GM12892 (cell line): ENCODE measurements at regions not wholly inside any gene's neighbourhood (a gene's known extent, or its start where the extent isn't known, plus 50 kb on each side); places are given as distances from the start of the nearest gene placed in this dataset.

Source experiments
- POLR2A ChIP-seq: IDR thresholded peaks from 2 replicates; pipeline ENCODE4 v1.6.1; 2011; ENCODE audit warnings: low read depth, low read length, control low read depth
- POLR2AphosphoS5 ChIP-seq: IDR thresholded peaks from 2 replicates; pipeline ENCODE4 v1.6.1; 2011; ENCODE audit warnings: low read depth, low read length, control low read depth
- TAF1 ChIP-seq: IDR thresholded peaks from 2 replicates; pipeline ENCODE4 v1.6.1; 2011; ENCODE audit warnings: low read depth, mild to moderate bottlenecking, control low read depth, low read length, borderline replicate concordance

- TF ChIP-seq POLR2A (no peak), POLR2AphosphoS5 (no peak), TAF1 (no peak)
Measured at GRCh38 chr6:158905277-158905676, 86.1 kb upstream of the EZR start.
